Psoas muscle (tissue), 7 donors: ENCODE measurements at regions not wholly inside any gene's neighbourhood (a gene's known extent, or its start where the extent isn't known, plus 50 kb on each side); places are given as distances from the start of the nearest gene placed in this dataset.

Experiments used
- ATAC-seq, 4 donors: fragments of 200-7000 bp; cut with Tn5 transposase; one replicate each; pipeline ENCODE4 v1.9.1; 2020; ENCODE audit warnings: moderate library complexity in 3 of 4, mild to moderate bottlenecking in 2 of 4
- DNase-seq, 2 donors: peaks; one replicate each; pipeline ENCODE4 v3.0.0-alpha.2; 2020
- H3K27ac ChIP-seq: fragments of 200-600 bp; one replicate; pipeline ENCODE4 v1.8.0; 2022
- H3K27me3 ChIP-seq, 3 donors: fragments of 200-600 bp in 1 of 3; one replicate each; pipeline versions ENCODE4 v1.6.1 to v1.8.0; 2013 to 2022; ENCODE audit warnings: low read length in 2 of 3, mild to moderate bottlenecking in 2 of 3, moderate library complexity in 1 of 3; ENCODE audit not compliant: insufficient read depth in 3 of 3
- H3K36me3 ChIP-seq, 2 donors: fragments of 200-600 bp in 1 of 2; one replicate each; pipeline versions ENCODE4 v1.6.1 to v1.8.0; 2013 to 2022; ENCODE audit warnings: low read depth in 1 of 2, mild to moderate bottlenecking in 1 of 2, moderate library complexity in 1 of 2; ENCODE audit not compliant: insufficient read depth in 1 of 2
- H3K4me1 ChIP-seq: fragments of 200-600 bp; one replicate; pipeline ENCODE4 v1.8.0; 2022
- H3K4me3 ChIP-seq: fragments of 200-600 bp; one replicate; pipeline ENCODE4 v1.8.0; 2022; ENCODE audit warnings: mild to moderate bottlenecking
- H3K9me3 ChIP-seq: fragments of 200-600 bp; one replicate; pipeline ENCODE4 v1.8.0; 2022
- CTCF ChIP-seq: fragments of 200-600 bp; IDR thresholded peaks from one replicate; pipeline ENCODE4 v1.8.0; 2022; ENCODE audit warnings: antibody characterized with exemption
- WGBS, 3 donors: extraction: QIAGEN DNeasy Blood & Tissue Kit; methylation state at CpG; one replicate each; pipeline versions ENCODE4 v1.1.6 to v1.1.7; 2013; 5-methylcytosine and 5-hydroxymethylcytosine counted together
- intact Hi-C, 2 donors: fragments of 100-400 bp; cut with DNase I; formaldehyde crosslinking; loops; one replicate each; pipeline versions ENCODE4 v1.11.0 to v1.14.2; 2022
- donor health status: healthy with polysubstance abuse.
- donor health status: DM: no; HTN: no; CAD: no; lungs with moderate emphysema.
- donor health status: Bipolar disorder and iron deficiency.
- donor health status: healthy.
- donor health status: DM: yes; HTN: yes; CAD: no.
- donor health status: DM: no; HTN: no; CAD: no.
- donor health status: DM: yes; HTN: yes; CAD: no.

DNA sequence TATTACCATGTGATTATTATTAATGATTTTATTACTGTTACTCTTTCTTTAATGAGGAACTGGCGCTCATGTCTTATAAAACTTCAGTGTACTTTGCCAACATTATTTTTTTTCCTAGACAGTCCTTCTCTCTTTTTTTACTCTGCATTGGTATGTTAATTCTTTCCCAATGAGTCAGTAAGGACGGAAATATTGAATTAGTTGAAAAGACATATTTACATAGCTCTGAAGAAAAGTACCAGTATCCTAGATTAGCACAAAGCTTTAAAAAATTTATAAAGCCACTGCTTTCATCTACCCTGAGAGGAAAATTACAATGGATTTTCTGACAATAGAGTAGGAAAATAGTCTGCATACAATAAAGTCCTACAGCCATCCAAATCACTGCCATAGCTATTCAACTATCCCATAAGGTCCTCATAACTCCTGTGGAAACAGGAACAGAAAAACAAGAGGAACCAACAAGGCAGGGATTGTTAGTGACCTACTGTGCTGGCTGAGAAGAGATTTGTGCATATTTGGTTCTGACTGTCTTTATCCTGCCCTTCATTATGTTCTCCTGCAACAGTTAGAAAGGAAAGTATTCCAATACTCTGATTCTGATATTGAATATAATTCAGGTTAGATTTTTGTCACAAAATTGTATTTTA is 314.4 kb downstream of the AASDHPPT start:
- Histone ChIP-seq H3K4me1 (no peaks in the 10 kb centered on the region), H3K36me3 (no peaks in the 10 kb centered on the region), H3K27ac (no peak overlapping the region), H3K27me3 (no peaks in the 10 kb centered on the region), H3K4me3 (no peak overlapping the region), H3K9me3 (no peaks in the 10 kb centered on the region)
- no peak for TF ChIP-seq CTCF
- 45 to 62% (median 56%) methylated on average over 2 of the region's 2 CpGs for WGBS, 3 donors
- DNase-seq (no peak), ATAC-seq (no peak)
- intact Hi-C loops: no loop called here

DNA sequence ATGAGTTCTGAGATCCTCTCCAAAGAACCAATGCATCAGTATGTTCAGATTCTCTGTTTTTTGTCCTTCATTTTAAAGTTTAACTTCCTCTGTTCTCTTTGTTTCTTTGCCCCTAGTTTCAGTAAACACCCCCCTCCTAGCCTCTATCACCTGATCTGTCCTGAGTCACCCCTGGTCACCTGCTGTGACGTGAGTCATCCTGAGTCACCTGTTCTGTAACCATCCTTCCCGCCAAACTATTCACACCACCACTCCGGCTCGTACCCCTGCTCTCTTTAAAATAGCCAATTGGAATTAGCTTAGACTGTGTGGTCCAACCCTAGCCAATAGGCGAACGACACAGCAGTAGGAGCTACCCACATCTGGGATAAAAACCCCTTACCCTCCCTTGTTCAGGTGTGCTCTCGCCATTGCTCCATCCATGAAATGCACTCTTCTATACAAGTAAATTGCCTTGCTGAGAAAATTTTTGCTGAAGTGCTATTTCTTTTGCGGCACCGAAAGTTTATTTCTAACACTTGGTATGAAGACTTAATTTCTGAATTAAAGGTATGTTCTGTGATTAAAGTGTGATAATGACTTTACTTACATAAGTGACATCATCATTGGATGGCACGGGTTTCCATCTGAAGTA is 318.4 kb downstream of the AASDHPPT start:
- Histone ChIP-seq H3K4me1 (no peaks in the 10 kb centered on the region), H3K27ac (no peak overlapping the region), H3K27me3 (no peaks in the 10 kb centered on the region), H3K9me3 (no peaks in the 10 kb centered on the region), H3K4me3 (no peak overlapping the region), H3K36me3 (no peaks in the 10 kb centered on the region)
- DNase-seq (no peak), ATAC-seq (no peak)
- no peak for TF ChIP-seq CTCF
- 87 to 93% (median 93%) methylated on average over 10 of the region's 10 CpGs for WGBS, 3 donors
- intact Hi-C loops: no loop called here

DNA sequence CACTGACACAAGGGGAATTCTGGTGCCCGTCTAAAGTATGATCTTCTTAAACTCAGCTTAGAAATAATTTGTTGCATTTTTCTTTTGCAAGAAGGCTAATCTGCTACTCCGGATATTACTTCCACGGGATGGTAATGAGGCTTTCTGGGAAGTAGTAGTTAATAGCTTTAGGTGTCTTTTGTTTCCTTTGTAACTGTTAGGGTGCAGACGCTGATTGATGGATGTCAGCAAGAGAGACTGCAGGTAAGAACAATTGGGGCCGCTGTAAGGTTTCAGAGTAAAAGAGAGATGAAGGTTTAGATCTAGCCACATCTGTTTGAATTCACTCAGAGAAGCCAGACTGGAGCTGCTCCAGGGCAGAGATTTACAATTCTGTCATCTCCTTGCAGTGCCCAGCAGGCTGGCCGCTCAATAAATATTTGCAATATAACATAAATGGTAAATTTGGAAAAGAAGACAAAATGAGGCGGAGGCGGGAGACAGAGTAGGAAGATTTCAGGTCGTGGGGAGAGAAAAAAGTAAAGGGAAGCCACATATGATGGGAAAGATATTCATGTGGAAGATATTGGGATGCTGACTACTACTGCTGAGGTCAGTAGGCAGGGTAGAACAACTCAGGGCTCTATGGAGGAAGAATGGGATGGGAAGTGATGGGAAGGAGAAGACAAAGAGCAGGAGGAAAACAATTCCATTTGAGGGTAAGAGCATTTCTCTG is 320.5 kb downstream of the AASDHPPT start:
- no peak overlapping the region for H3K27ac ChIP-seq
- DNase-seq (no peak), ATAC-seq (no peak)
- no peaks in the 10 kb centered on the region for H3K27me3 ChIP-seq
- intact Hi-C loops: no loop called here
- WGBS, 3 donors: 68 to 69% (median 69%) methylated on average over 9 of the region's 9 CpGs
- H3K4me1 ChIP-seq: no peaks in the 10 kb centered on the region
- TF ChIP-seq CTCF: no peak
- no peaks in the 10 kb centered on the region for H3K9me3 ChIP-seq
- no peak overlapping the region for H3K4me3 ChIP-seq
- no peaks in the 10 kb centered on the region for H3K36me3 ChIP-seq

DNA sequence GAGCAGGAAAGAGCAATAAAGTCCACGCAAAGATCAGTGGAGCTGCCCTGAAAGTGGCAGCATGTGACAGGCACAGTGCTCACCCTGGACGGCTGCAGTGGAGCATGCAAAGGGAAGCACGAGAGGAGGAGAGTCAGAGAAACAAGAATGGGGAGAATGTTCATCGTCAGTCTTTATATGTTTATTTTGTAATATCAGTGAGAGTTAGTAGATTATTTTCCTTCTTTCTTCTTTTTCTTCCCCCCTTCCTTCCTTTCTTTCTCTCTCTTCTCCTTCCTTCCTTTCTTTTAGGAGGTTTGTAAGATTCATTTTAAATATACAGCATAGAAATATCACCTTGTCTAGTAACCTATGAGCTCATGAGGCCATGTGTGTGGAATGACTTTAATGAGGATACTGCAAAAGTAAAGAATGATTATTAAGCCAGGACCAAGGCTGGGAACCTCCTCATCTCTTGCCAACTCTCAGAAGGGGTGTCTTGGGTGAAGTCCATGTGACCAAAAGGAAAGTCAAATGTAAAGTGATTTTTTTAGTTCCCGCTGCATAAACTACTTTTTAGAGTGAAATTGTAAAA is 321.1 kb downstream of the AASDHPPT start:
- H3K27me3 ChIP-seq: no peaks in the 10 kb centered on the region
- DNase-seq: no peak
- intact Hi-C loops: no loop called here
- H3K4me3 ChIP-seq: no peak overlapping the region
- no peak for ATAC-seq
- no peak overlapping the region for H3K27ac ChIP-seq
- TF ChIP-seq CTCF: no peak
- 54 to 60% (median 55%) methylated on average over 5 of the region's 5 CpGs for WGBS, 3 donors
- H3K9me3 ChIP-seq: no peaks in the 10 kb centered on the region
- no peaks in the 10 kb centered on the region for H3K4me1 ChIP-seq
- no peaks in the 10 kb centered on the region for H3K36me3 ChIP-seq
